ENCODE measurements at regions not wholly inside any gene's neighbourhood (a gene's known extent, or its start where the extent isn't known, plus 50 kb on each side); places are given as distances from the start of the nearest gene placed in this dataset.
"Not testable (repeated sequence)": the region's sequence is repeated elsewhere in the genome, so short reads cannot be mapped to it uniquely, and the experiment has no call there.

GRCh38 chr1:73766786-73767348, 431.1 kb downstream of the LRRIQ3 start:
- DNase-seq = no peak

DNA sequence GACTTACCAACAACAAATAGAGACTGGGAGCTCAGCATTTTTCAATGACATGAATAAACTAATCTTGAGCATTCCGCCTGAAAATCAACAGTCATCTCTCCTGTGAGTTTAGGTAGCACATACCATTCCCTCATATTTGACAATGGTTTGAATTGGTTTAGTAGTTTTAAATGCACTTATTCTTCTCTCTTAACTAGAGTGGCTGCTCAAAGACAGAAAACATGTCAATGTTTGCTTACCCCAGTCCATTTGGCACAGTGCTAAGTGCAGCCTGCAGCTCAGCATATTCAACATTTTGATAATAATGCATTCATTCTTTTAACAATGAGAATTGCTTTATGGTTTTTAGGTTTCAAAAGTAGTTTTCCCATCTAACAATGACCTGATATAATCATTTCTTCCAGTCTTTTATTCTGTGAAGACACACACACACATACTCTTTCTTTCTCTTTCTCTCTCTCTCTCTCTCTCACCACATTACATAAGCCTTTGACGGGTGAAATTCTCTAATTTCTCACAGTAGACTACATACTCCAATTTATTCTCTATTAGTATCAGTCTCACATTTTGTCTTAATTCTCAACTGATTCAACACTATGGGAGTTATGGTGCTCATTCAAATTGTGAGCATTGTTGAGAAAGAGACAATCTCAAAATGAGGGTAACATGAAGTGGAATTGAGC, 432.3 kb downstream of the LRRIQ3 start:
- no peak for DNase-seq

DNA sequence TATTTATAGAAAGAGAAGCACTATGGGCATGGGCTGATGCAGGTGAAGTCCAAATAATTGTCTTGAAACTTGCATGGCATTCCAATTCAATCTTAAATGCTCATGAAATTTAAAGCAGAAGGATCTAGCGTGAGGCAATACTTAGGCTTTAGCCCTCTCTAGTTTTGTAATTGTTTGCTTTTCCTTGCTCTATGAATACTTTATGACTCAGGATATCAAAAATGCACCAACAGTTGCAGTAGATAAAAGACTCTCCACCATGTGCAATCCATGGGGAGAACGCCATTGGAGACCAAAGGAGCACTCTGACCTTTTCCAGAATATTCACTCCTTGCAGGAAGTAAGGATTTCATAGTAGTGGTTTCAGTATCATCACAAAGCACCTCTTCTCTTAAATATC, 436.4 kb downstream of the LRRIQ3 start:
- DNase-seq = no peak

- no peak for DNase-seq
Observed at GRCh38 chr1:73759011-73759410, 439.0 kb downstream of the LRRIQ3 start.

- DNase-seq = no peak
Observed at GRCh38 chr1:73756817-73757216, 441.2 kb downstream of the LRRIQ3 start.

DNA sequence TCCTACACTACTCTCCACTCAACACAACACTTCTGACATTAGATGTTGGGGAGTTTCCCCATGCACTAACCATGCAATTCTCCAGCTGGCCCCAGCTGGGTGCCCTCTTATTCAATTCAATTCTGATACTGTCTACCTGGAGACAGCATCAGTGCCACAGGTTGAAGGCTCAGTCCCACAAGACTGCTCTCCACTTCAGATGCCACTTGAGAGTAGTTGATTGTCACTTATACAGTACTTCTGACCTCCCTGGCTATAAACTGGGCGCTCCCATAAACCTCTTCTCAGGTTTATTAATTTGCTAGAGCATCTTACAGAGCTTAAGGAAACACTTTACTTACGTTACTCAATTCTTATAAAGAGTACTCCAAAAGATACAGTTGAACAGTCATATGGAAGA, 442.3 kb downstream of the LRRIQ3 start:
- DNase-seq = no peak

- no peak for DNase-seq
Observed at GRCh38 chr1:73749996-73750395, 448.0 kb downstream of the LRRIQ3 start.

- no peak for DNase-seq
Observed at GRCh38 chr1:73744985-73745384, 453.0 kb downstream of the LRRIQ3 start.

- DNase-seq = no peak
Observed at GRCh38 chr1:73736125-73736524, 461.9 kb downstream of the LRRIQ3 start.

- no peak for DNase-seq
Observed at GRCh38 chr1:73727036-73727435, 470.9 kb downstream of the LRRIQ3 start.

GRCh38 chr1:73722055-73722454, 475.9 kb downstream of the LRRIQ3 start:
- DNase-seq = no peak

DNA sequence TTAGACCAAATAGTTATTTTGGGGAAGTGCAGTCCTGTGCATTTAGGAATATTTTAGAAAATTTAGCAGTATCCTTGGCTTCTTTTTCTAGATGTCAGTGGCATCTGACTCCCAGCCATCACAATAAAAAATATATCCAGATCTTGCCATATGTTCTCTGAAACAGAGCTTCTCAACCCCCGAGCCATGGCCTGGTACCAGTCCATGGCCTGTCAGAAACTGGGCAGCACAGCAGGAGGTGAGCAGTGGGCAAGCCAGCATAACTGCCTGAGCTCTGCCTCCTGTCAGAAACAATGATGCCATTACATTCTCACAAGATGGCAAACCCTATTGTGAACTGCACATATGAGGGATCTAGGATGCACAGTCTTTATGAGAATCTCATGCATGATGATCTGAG, 480.0 kb downstream of the LRRIQ3 start:
- DNase-seq = no peak

- no peak for DNase-seq
Observed at GRCh38 chr1:73711089-73711488, 486.9 kb downstream of the LRRIQ3 start.

- no peak for DNase-seq
Observed at GRCh38 chr1:73701826-73702225, 496.1 kb downstream of the LRRIQ3 start.

DNA sequence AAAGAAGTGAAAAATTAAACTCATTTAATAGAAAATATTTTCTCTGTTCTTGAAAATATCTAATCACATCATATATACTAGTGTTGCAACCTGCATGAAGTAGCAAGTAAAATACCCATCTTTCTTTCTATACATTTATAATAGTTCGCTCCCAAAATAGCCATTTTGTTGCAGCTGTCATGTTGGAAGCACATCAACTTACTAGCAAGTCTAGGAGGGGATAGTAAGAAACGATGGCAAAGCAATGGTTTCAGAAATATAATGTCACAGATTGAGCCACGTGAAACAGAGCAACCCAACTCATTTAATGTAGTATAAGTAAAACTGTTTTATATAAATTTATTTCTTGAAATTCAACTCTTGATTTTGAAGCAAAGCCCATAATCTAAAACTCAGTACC, 521.8 kb downstream of the LRRIQ3 start:
- no peak for DNase-seq

DNA sequence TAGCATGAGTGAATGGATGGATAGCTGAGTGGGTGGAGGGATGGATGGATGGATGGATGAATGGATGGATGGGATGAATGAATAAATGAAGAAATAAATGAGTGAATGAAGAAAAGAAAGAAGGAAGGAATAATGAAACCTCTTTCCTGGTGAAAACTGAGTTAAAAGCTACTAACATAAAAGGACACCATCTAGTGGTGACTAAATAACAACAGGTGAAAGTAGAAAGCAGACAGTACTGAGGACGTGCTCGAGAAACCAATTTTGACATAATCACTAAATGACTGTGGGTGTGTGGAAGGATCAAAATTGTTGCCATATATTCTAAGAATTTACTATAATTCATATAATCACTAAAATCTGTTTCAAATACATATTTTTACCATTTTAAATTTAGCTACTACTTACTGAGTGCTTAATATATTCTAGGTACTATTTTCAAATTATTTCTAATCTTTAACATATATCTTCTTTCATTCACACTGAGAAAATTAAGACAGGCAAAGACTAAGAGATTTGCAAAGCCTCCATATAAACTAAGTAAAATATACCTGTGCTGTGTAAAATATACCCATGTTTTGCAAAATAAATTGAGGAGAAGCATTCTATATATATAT, 522.9 kb downstream of the LRRIQ3 start:
- DNase-seq = no peak

- no peak for DNase-seq
Observed at GRCh38 chr1:73673971-73674370, 524.0 kb downstream of the LRRIQ3 start.

- DNase-seq = no peak
Observed at GRCh38 chr1:73671530-73671929, 526.4 kb downstream of the LRRIQ3 start.

GRCh38 chr1:73667959-73668358, 530.0 kb downstream of the LRRIQ3 start:
- DNase-seq = not testable (repeated sequence)

DNA sequence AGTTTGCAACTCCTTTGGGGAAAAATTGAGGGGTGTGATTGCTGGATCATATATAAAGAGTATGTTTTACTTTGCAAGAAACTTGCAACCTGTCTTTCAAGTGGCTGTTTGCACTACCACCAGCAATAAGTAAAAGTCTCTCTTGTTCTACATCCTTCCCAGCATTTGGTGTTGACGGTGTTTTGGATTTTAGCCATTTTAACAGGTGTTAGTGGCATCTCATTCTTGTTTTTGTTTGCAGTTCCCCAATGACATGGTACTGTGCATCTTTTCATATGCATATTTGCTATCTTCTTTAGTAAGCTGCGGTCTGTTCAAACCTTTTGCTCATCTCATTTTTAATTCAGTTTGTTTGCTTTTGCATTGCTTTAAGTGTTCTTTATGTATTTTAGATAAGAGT, 535.5 kb downstream of the LRRIQ3 start:
- DNase-seq = no peak

GRCh38 chr1:73659136-73659535, 538.8 kb downstream of the LRRIQ3 start:
- no peak for DNase-seq

- DNase-seq = no peak
Observed at GRCh38 chr1:73654714-73655113, 543.3 kb downstream of the LRRIQ3 start.

- no peak for DNase-seq
Observed at GRCh38 chr1:73644198-73644597, 553.8 kb downstream of the LRRIQ3 start.

GRCh38 chr1:73639494-73639893, 558.5 kb downstream of the LRRIQ3 start:
- DNase-seq = no peak

- DNase-seq = no peak
Observed at GRCh38 chr1:73637264-73637663, 560.7 kb downstream of the LRRIQ3 start.

Data from stimulated activated naive CD4-positive, alpha-beta T cell (primary cell).